ENCODE measurements at regions not wholly inside any gene's neighbourhood (a gene's known extent, or its start where the extent isn't known, plus 50 kb on each side); places are given as distances from the start of the nearest gene placed in this dataset.

DNA sequence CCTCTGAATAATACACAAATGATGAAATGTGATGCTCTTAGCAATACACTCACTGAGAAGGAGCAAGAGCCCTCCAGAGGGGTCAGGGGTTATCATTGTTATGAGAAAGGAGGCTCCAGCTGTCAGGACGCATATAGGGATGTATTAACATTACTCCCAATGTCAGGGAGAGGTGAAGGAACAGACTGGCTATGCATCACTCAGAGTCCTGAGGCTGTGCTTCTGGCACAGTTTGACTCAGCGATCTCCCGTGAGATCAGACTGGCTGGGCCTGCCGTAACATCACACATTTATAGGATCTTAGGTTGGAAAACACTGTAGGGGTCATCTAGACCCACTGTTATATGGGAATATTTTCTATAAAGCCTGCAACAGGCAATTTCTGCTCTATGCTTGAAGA is 226.5 kb upstream of the GLRA1 start:
- no peaks in the 10 kb centered on the region for H3K9me3 ChIP-seq
- no peaks in the 10 kb centered on the region for H3K36me3 ChIP-seq
- no peak overlapping the region for H3K4me3 ChIP-seq
- H3K27ac ChIP-seq = no peak overlapping the region
- no peaks in the 10 kb centered on the region for H3K27me3 ChIP-seq
- no peaks in the 10 kb centered on the region for H3K4me1 ChIP-seq
- in situ Hi-C loops (cut with MboI; ENCODE audit: low pct_ligation_motif_present in 1 of 4, low pct_unique_long_range_greater_than_20kb in 1 of 4, low sequenced_read_pairs in 3 of 4) (no loop called here), intact Hi-C loops (cut with DNase I; ENCODE audit: low total_unique reads) (no loop called here)
- TF ChIP-seq CTCF (IDR thresholded peaks at IDR 0.05) (no peak), EP300 (IDR thresholded peaks at IDR 0.05; ENCODE audit: low read depth) (no peak), POLR2AphosphoS5 (IDR thresholded peaks at IDR 0.05) (no peak), POLR2A (IDR thresholded peaks at IDR 0.05) (no peak)
- no peak for DNase-seq
- 0 to 82% methylated on average over 1 to 4 of the region's 4 CpGs for WGBS, 2 donors (ENCODE audit: low coverage in 1 of 2)

DNA sequence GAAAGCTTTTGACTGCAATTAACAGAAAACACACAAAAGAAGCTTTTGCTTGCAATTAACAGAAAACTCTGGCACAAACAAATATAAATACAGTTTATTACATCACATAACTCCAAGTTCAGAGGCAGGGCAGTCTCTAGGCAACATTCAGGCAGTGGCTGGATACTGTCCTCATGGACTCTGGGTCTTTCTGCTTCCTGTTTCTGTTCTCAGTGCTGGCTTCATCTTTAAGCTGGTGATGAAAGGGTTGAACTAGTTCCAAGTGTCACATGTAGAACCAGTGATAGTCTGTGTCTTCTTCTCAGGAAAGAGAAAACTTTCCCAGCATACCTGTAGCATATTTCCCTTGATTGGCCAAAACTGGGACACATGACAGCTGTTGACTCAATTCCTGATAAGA is 222.6 kb upstream of the GLRA1 start:
- no peak overlapping the region for H3K4me3 ChIP-seq
- no peaks in the 10 kb centered on the region for H3K36me3 ChIP-seq
- no peaks in the 10 kb centered on the region for H3K9me3 ChIP-seq
- no peak for DNase-seq
- in situ Hi-C loops (cut with MboI; ENCODE audit: low pct_ligation_motif_present in 1 of 4, low pct_unique_long_range_greater_than_20kb in 1 of 4, low sequenced_read_pairs in 3 of 4) = loop anchor here in 3 of 4 donors (10.0 to 25.0 kb wide), 2 partner anchors 310 to 322 kb away; no protein-coding TSS in a partner anchor
- no peaks in the 10 kb centered on the region for H3K27me3 ChIP-seq
- intact Hi-C loops (cut with DNase I; ENCODE audit: low total_unique reads) = loop anchor here (10.0 kb wide), 1 partner anchor 322 kb away; no protein-coding TSS in a partner anchor
- TF ChIP-seq POLR2A (IDR thresholded peaks at IDR 0.05) (no peak), CTCF (IDR thresholded peaks at IDR 0.05) (no peak), EP300 (IDR thresholded peaks at IDR 0.05; ENCODE audit: low read depth) (no peak)
- no peak overlapping the region for H3K27ac ChIP-seq
- no peaks in the 10 kb centered on the region for H3K4me1 ChIP-seq

- no peak overlapping the region for H3K4me3 ChIP-seq
Measured at GRCh38 chr5:152146566-152146965, 221.9 kb upstream of the GLRA1 start.

DNA sequence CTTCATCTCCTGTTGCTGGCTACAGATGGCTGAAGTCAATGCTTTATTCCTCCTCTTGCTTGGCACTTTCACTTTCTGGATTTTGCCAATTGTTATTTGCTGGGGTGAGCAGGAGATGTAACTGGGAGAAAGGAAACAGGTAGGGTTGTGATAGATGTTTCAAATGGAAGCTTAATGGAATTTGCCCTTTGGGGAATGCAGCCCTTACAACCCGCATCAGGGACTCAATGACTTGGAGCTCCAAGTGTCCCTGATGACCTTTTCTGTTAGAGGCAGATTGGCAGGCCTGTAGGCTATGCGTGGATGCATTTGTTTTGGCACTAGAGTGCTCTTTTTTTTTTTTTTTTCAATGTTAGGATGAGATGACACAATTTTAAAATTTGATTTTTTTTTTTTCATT is 219.9 kb upstream of the GLRA1 start:
- DNase-seq = no peak
- no peak for TF ChIP-seq POLR2A (IDR thresholded peaks at IDR 0.05)
- no peak for TF ChIP-seq CTCF (IDR thresholded peaks at IDR 0.05)
- no peak for TF ChIP-seq EP300 (IDR thresholded peaks at IDR 0.05; ENCODE audit: low read depth)
- no peak for TF ChIP-seq POLR2AphosphoS5 (IDR thresholded peaks at IDR 0.05)
- intact Hi-C loops (cut with DNase I; ENCODE audit: low total_unique reads) (loop anchor here (10.0 kb wide), 1 partner anchor 320 kb away; no protein-coding TSS in a partner anchor), in situ Hi-C loops (cut with MboI; ENCODE audit: low pct_ligation_motif_present in 1 of 4, low pct_unique_long_range_greater_than_20kb in 1 of 4, low sequenced_read_pairs in 3 of 4) (loop anchor here (5.0 to 25.0 kb wide), 3 partner anchors 307 to 320 kb away; no protein-coding TSS in a partner anchor)
- H3K9me3 ChIP-seq = no peaks in the 10 kb centered on the region
- 68 to 92% methylated on average over 2 of the region's 2 CpGs for WGBS, 2 donors (ENCODE audit: low coverage in 1 of 2)
- H3K36me3 ChIP-seq = no peaks in the 10 kb centered on the region
- no peak overlapping the region for H3K4me3 ChIP-seq
- H3K27me3 ChIP-seq = no peaks in the 10 kb centered on the region
- H3K27ac ChIP-seq = no peak overlapping the region
- no peaks in the 10 kb centered on the region for H3K4me1 ChIP-seq

More at GRCh38 chr5:152146566-152146965, 221.9 kb upstream of the GLRA1 start:
- no peaks in the 10 kb centered on the region for H3K27me3 ChIP-seq
- 77 to 100% methylated on average over 3 to 8 of the region's 8 CpGs for WGBS, 2 donors (ENCODE audit: low coverage in 1 of 2)
- in situ Hi-C loops (cut with MboI; ENCODE audit: low pct_ligation_motif_present in 1 of 4, low pct_unique_long_range_greater_than_20kb in 1 of 4, low sequenced_read_pairs in 3 of 4) (loop anchor here in 3 of 4 donors (10.0 to 25.0 kb wide), 2 partner anchors 309 to 322 kb away; no protein-coding TSS in a partner anchor), intact Hi-C loops (cut with DNase I; ENCODE audit: low total_unique reads) (loop anchor here (10.0 kb wide), 1 partner anchor 322 kb away; no protein-coding TSS in a partner anchor)
- H3K4me1 ChIP-seq = no peaks in the 10 kb centered on the region
- TF ChIP-seq CTCF (IDR thresholded peaks at IDR 0.05) (no peak), POLR2AphosphoS5 (IDR thresholded peaks at IDR 0.05) (no peak)
- H3K9me3 ChIP-seq = no peaks in the 10 kb centered on the region
- H3K36me3 ChIP-seq = no peaks in the 10 kb centered on the region
- DNase-seq = no peak
- no peak overlapping the region for H3K27ac ChIP-seq
